ENCODE measurements at regions not wholly inside any gene's neighbourhood (a gene's known extent, or its start where the extent isn't known, plus 50 kb on each side); places are given as distances from the start of the nearest gene placed in this dataset.

DNA sequence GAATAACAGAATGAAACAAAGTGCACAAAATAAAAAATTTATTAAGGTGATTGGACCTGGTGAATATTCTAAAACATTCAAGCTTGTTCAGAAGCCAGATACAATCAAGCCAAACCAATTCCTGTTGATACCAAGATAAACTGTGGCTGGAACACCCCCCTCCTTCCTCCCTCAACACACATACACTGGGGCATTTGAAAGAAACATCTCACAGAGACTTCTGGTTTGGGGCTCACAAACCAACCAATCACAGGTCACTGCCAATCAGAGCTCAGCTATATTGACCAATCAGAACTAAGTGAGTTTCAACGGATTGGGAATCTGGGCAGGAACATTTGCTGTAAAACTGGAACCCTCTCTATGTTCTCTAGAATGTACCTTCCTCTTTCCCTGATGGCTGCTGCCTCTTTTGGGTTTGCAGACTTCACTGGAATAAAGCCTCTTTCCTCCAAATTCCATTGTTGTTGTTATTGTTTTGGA lies 340.6 kb upstream of the GOLIM4 start:
- TF ChIP-seq POLR2A (IDR thresholded peaks at IDR 0.05) (no peak), EP300 (IDR thresholded peaks at IDR 0.05) (no peak)
- TF ChIP-seq, protein P1, sequence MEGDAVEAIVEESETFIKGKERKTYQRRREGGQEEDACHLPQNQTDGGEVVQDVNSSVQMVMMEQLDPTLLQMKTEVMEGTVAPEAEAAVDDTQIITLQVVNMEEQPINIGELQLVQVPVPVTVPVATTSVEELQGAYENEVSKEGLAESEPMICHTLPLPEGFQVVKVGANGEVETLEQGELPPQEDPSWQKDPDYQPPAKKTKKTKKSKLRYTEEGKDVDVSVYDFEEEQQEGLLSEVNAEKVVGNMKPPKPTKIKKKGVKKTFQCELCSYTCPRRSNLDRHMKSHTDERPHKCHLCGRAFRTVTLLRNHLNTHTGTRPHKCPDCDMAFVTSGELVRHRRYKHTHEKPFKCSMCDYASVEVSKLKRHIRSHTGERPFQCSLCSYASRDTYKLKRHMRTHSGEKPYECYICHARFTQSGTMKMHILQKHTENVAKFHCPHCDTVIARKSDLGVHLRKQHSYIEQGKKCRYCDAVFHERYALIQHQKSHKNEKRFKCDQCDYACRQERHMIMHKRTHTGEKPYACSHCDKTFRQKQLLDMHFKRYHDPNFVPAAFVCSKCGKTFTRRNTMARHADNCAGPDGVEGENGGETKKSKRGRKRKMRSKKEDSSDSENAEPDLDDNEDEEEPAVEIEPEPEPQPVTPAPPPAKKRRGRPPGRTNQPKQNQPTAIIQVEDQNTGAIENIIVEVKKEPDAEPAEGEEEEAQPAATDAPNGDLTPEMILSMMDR (IDR thresholded peaks at IDR 0.05) = no peak

All from suprapubic skin (tissue), 3 donors.